LNCAP (cell line): ENCODE measurements at regions not wholly inside any gene's neighbourhood (a gene's known extent, or its start where the extent isn't known, plus 50 kb on each side); places are given as distances from the start of the nearest gene placed in this dataset.

ENCODE experiments used
- CTCF ChIP-seq: fragments of 450-650 bp; IDR thresholded peaks from 2 replicates; pipeline ENCODE4 v1.5.1; 2017; ENCODE audit warnings: mild to moderate bottlenecking

DNA sequence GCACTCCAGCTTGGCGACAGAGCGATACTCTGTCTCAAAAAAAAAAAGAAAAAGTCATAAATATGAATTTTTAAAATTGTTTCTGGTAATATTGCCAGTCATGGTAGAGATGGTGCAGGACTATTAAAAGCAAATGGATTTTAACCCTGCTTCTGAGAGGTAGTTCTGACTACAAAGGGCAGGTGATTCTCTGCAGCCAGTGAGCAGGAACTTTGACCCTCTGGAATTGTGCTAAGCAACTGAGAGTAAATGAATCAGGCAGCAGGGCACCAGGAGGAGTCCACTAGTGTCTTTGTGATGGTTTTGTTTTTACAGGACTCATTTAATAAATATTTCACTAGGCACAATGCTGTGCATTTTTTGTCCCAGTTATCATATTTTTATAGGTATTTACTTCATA lies 781.2 kb downstream of the TLE4 start:
- TF ChIP-seq CTCF, result no peak

DNA sequence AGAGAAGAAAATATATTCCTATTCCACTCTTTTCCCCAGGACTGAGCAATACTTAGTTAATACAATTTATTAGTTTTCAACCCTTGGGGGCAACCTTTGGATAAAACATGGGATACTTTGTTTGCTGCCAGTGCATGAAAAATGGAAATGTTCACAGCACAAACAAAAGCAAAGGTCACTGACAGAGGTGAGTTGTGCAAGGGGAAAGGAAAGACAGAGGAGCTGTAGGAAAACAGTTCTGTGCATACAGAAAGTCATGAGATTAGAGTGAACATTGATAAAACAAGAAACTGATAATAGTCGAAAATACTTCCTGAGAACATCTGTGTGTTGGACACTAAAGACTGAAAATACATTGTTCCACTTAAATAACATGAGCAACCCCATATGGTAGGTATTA lies 779.8 kb downstream of the TLE4 start:
- no peak for TF ChIP-seq CTCF

DNA sequence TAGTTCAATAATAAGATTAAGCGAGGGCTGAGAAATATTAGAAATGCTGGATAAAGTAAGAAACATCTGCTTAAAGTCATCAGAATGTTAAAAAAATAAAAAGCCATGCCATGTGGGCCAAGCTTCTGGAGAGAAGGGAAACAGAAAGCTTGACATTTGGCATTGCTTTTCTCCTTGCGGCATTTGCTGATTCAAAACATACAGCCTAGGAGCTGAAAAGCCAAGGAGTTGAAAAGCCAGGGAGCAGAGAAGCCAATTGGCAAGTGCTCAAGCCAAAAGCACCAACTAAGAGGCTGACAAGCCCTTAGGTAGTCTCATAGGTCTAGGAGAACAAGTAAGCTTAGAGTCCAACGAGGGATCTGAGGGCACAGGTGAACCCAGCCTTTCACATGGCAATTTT lies 754.3 kb downstream of the TLE4 start:
- TF ChIP-seq CTCF, result no peak

DNA sequence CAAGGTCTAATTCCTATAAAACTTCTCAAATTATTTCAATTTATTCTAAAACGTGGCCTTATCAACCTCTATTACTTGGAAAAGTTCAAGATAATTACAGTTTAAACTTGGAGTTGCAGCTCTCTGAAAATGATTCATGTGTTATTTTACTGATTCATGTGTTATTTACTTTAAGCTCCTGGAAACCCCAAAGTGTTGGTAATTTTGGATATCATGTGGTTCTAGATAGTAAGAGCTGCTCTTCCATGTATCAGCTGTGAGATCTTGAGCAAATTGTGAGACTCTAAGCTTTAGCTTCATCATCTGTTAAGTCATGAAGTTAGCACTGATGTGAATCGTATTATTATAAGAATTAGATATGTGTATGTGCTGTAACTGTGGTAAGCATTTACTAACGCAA lies 749.2 kb downstream of the TLE4 start:
- TF ChIP-seq CTCF, result no peak

- TF ChIP-seq CTCF, result no peak
Measured at GRCh38 chr9:80320480-80320879, 748.7 kb downstream of the TLE4 start.

- no peak for TF ChIP-seq CTCF
Measured at GRCh38 chr9:80305136-80305535, 733.4 kb downstream of the TLE4 start.

GRCh38 chr9:80294955-80295354 lies 723.2 kb downstream of the TLE4 start:
- no peak for TF ChIP-seq CTCF

DNA sequence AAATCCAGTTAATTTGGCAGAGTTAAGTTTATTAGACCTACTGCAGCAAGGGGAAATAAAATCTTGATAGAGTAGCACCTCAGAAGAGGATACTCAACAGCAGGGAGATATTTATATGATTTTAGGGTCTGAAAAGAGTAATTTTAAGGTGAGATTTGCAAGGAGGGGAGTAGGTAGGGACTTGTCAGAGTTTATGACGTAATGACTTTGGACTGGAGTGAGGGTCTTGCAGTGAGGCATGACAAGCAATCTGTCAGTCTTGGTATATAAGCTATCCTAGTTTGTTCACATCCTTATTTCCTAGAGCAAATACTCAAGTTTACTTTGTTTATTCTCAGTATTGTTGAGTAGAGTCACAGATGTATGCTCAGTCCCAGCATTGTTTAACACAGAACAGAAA lies 722.6 kb downstream of the TLE4 start:
- no peak for TF ChIP-seq CTCF
